Endothelial cell of umbilical vein (primary cell): ENCODE measurements at regions not wholly inside any gene's neighbourhood (a gene's known extent, or its start where the extent isn't known, plus 50 kb on each side); places are given as distances from the start of the nearest gene placed in this dataset.

Experiments used
- BruUV-seq: library from RNA; stranded (reverse); fragments of 400-500 nt; replicated peaks from 2 replicates; lab custom pipeline; 2021; lab: Mats Ljungman, UMichigan
- CTCF ChIA-PET: fragments of 300-600, 350-600 bp; sonication (Branson Sonifier 250); formaldehyde crosslinking; loops from one replicate; lab custom pipeline; 2021; ENCODE audit warnings: antibody characterized with exemption, inconsistent platforms; lab: Charles Lee
- POLR2A ChIA-PET: fragments of 300-600, 350-600 bp; sonication (Branson Sonifier 250); formaldehyde crosslinking; loops from one replicate; lab custom pipeline; 2021; ENCODE audit warnings: antibody characterized with exemption, inconsistent platforms; lab: Charles Lee
- DNase-seq: peaks from one replicate; pipeline ENCODE4 v3.0.0-alpha.2; 2011; ENCODE audit warnings: low read depth, low spot score
- FAIRE-seq: peaks from 2 replicates; lab custom pipeline; 2011; peaks lifted over from hg19 to GRCh38; lab: Jason Lieb, UNC
- H2AFZ ChIP-seq: 2 replicates; pipeline ENCODE4 v1.6.0; 2012; ENCODE audit warnings: low read depth, low read length, control low read depth, inconsistent platforms
- H3K27ac ChIP-seq: 2 replicates; pipeline ENCODE4 v1.5.1; 2011; ENCODE audit warnings: low read depth, mild to moderate bottlenecking, control low read depth, low read length, moderate library complexity; ENCODE audit not compliant: insufficient read depth
- H3K27me3 ChIP-seq, 2 experiments: 2 replicates each; pipeline versions ENCODE4 v1.6.0 to v1.6.1; 2011; ENCODE audit warnings: low read length in 2 of 2, mixed read lengths in 1 of 2; ENCODE audit not compliant: control insufficient read depth in 2 of 2, insufficient read depth in 2 of 2
- H3K36me3 ChIP-seq, 2 experiments: 2 replicates in 1 of 2; 3 replicates in 1 of 2; pipeline ENCODE4 v1.5.1; 2011; ENCODE audit warnings: low read length in 2 of 2, mild to moderate bottlenecking in 1 of 2, moderate library complexity in 1 of 2; ENCODE audit not compliant: control insufficient read depth in 2 of 2, insufficient read depth in 2 of 2; ENCODE audit errors: extremely low read depth in 1 of 2
- H3K4me1 ChIP-seq: 3 replicates; pipeline ENCODE4 v1.5.1; 2011; ENCODE audit warnings: mild to moderate bottlenecking, low read length; ENCODE audit not compliant: control insufficient read depth, insufficient read depth; ENCODE audit errors: extremely low read depth
- H3K4me2 ChIP-seq: 2 replicates; pipeline ENCODE4 v1.6.1; 2011; ENCODE audit warnings: low read length, control low read depth, mixed read lengths; ENCODE audit not compliant: insufficient read depth
- H3K4me3 ChIP-seq, 3 experiments: fragments of 200-600 bp in 1 of 3; sonication (generic), shearing (Covaris generic) in 1 of 3; replicated peaks in 1 of 3; 2 replicates each; pipeline ENCODE4 v1.5.1; 2011 to 2016; ENCODE audit warnings: control low read depth in 3 of 3, low read length in 3 of 3, mild to moderate bottlenecking in 2 of 3, inconsistent platforms in 1 of 3, low read depth in 1 of 3, moderate library complexity in 1 of 3; ENCODE audit not compliant: insufficient read depth in 1 of 3
- H3K79me2 ChIP-seq: 2 replicates; pipeline ENCODE4 v1.6.0; 2012; ENCODE audit warnings: low read length, inconsistent platforms; ENCODE audit not compliant: control insufficient read depth, insufficient read depth
- H3K9ac ChIP-seq: replicated peaks from 2 replicates; pipeline ENCODE3; 2011; ENCODE audit warnings: low read length, control low read depth; ENCODE audit not compliant: insufficient read depth; ENCODE audit errors: extremely low read depth
- H3K9me1 ChIP-seq: replicated peaks from 3 replicates; pipeline ENCODE4 v1.6.0; 2011; ENCODE audit warnings: mild to moderate bottlenecking, low read length; ENCODE audit not compliant: control insufficient read depth, insufficient read depth; ENCODE audit errors: extremely low read depth
- H3K9me3 ChIP-seq: replicated peaks from 2 replicates; pipeline ENCODE4 v1.5.1; 2012; ENCODE audit warnings: low read length, inconsistent platforms; ENCODE audit not compliant: control insufficient read depth, insufficient read depth
- H4K20me1 ChIP-seq: replicated peaks from 2 replicates; pipeline ENCODE3; 2011; ENCODE audit warnings: mild to moderate bottlenecking, low read length; ENCODE audit not compliant: control insufficient read depth, insufficient read depth; ENCODE audit errors: extremely low read depth
- MAX ChIP-seq: IDR thresholded peaks from 2 replicates; pipeline ENCODE4 v1.6.1; 2011; ENCODE audit not compliant: insufficient read depth, insufficient read length
- MYC ChIP-seq: IDR thresholded peaks from one replicate; pipeline ENCODE4 v1.6.1; 2011; ENCODE audit warnings: mild to moderate bottlenecking, low read depth, low read length
- POLR2A ChIP-seq: IDR thresholded peaks from 2 replicates; pipeline ENCODE4 v1.6.1; 2012; ENCODE audit warnings: low read depth, mild to moderate bottlenecking, control low read depth, low read length
- dilution Hi-C: fragments of 300-500 bp; cut with MboI; formaldehyde crosslinking; loops from one replicate; pipeline ENCODE4 v1.15.0; 2019; ENCODE audit warnings: low sequenced_read_pairs; ENCODE audit not compliant: extremely low pct_ligation_motif_present
- intact Hi-C: fragments of 100-400 bp; cut with micrococcal nuclease; formaldehyde crosslinking; loops from one replicate; pipeline ENCODE4 v1.10.0; 2022

- dilution Hi-C loops (no loop called here), intact Hi-C loops (no loop called here)
- Histone ChIP-seq H3K4me3 (no peak overlapping the region), H4K20me1 (no peaks in the 10 kb centered on the region), H3K4me2 (no peak overlapping the region), H3K9ac (no peak overlapping the region), H3K9me3 (no peaks in the 10 kb centered on the region), H3K9me1 (no peaks in the 10 kb centered on the region), H3K36me3 (no peaks in the 10 kb centered on the region), H3K27ac (no peak overlapping the region), H2AFZ (no peak overlapping the region), H3K79me2 (no peaks in the 10 kb centered on the region), H3K27me3 (no peaks in the 10 kb centered on the region), H3K4me1 (no peaks in the 10 kb centered on the region)
- ChIA-PET CTCF (no interaction called here), POLR2A (no interaction called here)
- no TSS peak for BruUV-seq
- TF ChIP-seq MAX = no peak
- TF ChIP-seq POLR2A = no peak
- DNase-seq (no peak), FAIRE-seq (no peak)
Observed at GRCh38 chr6:155586090-155586489, 130.5 kb upstream of the NOX3 start.

GRCh38 chr6:155584006-155584405 lies 128.4 kb upstream of the NOX3 start:
- Histone ChIP-seq H3K36me3 (no peaks in the 10 kb centered on the region), H3K4me1 (no peaks in the 10 kb centered on the region), H3K9ac (no peak overlapping the region), H3K79me2 (no peaks in the 10 kb centered on the region), H3K4me2 (no peak overlapping the region), H2AFZ (no peak overlapping the region), H3K27ac (no peak overlapping the region), H4K20me1 (no peaks in the 10 kb centered on the region), H3K9me1 (no peaks in the 10 kb centered on the region), H3K9me3 (no peaks in the 10 kb centered on the region), H3K27me3 (no peaks in the 10 kb centered on the region), H3K4me3 (no peak overlapping the region)
- ChIA-PET CTCF (no interaction called here), POLR2A (no interaction called here)
- DNase-seq = no peak
- no peak for FAIRE-seq
- intact Hi-C loops (no loop called here), dilution Hi-C loops (no loop called here)
- no peak for TF ChIP-seq MYC
- BruUV-seq = no TSS peak
